KMS-11 (cell line): ENCODE measurements at regions not wholly inside any gene's neighbourhood (a gene's known extent, or its start where the extent isn't known, plus 50 kb on each side); places are given as distances from the start of the nearest gene placed in this dataset.

Source experiments
- H2AFZ ChIP-seq: fragments of 200-600 bp; sonication (generic); 2 replicates; pipeline ENCODE4 v1.6.1; 2016; ENCODE audit warnings: antibody characterized with exemption, mixed run types, low read depth
- H3K27ac ChIP-seq: fragments of 200-600 bp; sonication (generic); 2 replicates; pipeline ENCODE4 v1.6.1; 2016; ENCODE audit warnings: mild to moderate bottlenecking, mixed run types
- H3K27me3 ChIP-seq: fragments of 200-600 bp; sonication (generic); 2 replicates; pipeline ENCODE4 v1.6.1; 2017; ENCODE audit warnings: mild to moderate bottlenecking, low read depth, mixed run types, moderate library complexity; ENCODE audit not compliant: insufficient read depth
- H3K36me3 ChIP-seq: fragments of 200-600 bp; sonication (generic); 2 replicates; pipeline ENCODE4 v1.6.1; 2017; ENCODE audit warnings: mild to moderate bottlenecking, mixed run types; ENCODE audit not compliant: insufficient read depth
- H3K4me1 ChIP-seq: fragments of 200-600 bp; sonication (generic); 2 replicates; pipeline ENCODE4 v1.6.1; 2016; ENCODE audit warnings: mild to moderate bottlenecking, low read depth, mixed run types; ENCODE audit not compliant: poor library complexity, severe bottlenecking
- H3K4me2 ChIP-seq: fragments of 200-600 bp; sonication (generic); 2 replicates; pipeline ENCODE4 v1.7.0; 2016; ENCODE audit warnings: mild to moderate bottlenecking, mixed run types
- H3K4me3 ChIP-seq: fragments of 200-600 bp; sonication (generic); IDR thresholded peaks from 2 replicates; pipeline ENCODE4 v1.6.1; 2017; ENCODE audit warnings: low read depth, low read length, mixed read lengths; ENCODE audit not compliant: insufficient read depth
- H3K79me2 ChIP-seq: fragments of 200-600 bp; sonication (generic); 2 replicates; pipeline ENCODE4 v1.6.1; 2016; ENCODE audit warnings: low read depth, mixed run types; ENCODE audit not compliant: insufficient read depth
- H3K9ac ChIP-seq: fragments of 200-600 bp; sonication (generic); 2 replicates; pipeline ENCODE4 v1.6.1; 2016; ENCODE audit warnings: mild to moderate bottlenecking, mixed run types
- H4K20me1 ChIP-seq: fragments of 200-600 bp; sonication (generic); 2 replicates; pipeline ENCODE4 v1.6.1; 2016; ENCODE audit warnings: mild to moderate bottlenecking, mixed run types; ENCODE audit not compliant: insufficient read depth
- TF ChIP-seq, protein P1 (sequence below): fragments of 200-600 bp; sonication (generic); conservative IDR thresholded peaks from 2 replicates; pipeline ENCODE4 v1.6.1; 2017; ENCODE audit warnings: low read depth, mild to moderate bottlenecking, antibody characterized with exemption, low read length, moderate library complexity, mixed read lengths

GRCh38 chr1:23634840-23635651 lies 56.6 kb upstream of the RPL11 start:
- H3K9ac ChIP-seq = no peak overlapping the region
- no peaks in the 10 kb centered on the region; the same call in 1 of the 2 replicates for H3K27me3 ChIP-seq
- H3K4me1 ChIP-seq = peaks cover 9% of the 10 kb centered on the region
- H3K27ac ChIP-seq = no peak overlapping the region
- peak overlapping the region; percentile 41 for H3K4me2 ChIP-seq
- no peaks in the 10 kb centered on the region for H3K36me3 ChIP-seq
- H2AFZ ChIP-seq = peak overlapping the region; percentile 65
- no peaks in the 10 kb centered on the region for H3K79me2 ChIP-seq
- no peaks in the 10 kb centered on the region for H4K20me1 ChIP-seq
- peak overlapping the region; percentile 60 for H3K4me3 ChIP-seq
- TF ChIP-seq, protein P1, sequence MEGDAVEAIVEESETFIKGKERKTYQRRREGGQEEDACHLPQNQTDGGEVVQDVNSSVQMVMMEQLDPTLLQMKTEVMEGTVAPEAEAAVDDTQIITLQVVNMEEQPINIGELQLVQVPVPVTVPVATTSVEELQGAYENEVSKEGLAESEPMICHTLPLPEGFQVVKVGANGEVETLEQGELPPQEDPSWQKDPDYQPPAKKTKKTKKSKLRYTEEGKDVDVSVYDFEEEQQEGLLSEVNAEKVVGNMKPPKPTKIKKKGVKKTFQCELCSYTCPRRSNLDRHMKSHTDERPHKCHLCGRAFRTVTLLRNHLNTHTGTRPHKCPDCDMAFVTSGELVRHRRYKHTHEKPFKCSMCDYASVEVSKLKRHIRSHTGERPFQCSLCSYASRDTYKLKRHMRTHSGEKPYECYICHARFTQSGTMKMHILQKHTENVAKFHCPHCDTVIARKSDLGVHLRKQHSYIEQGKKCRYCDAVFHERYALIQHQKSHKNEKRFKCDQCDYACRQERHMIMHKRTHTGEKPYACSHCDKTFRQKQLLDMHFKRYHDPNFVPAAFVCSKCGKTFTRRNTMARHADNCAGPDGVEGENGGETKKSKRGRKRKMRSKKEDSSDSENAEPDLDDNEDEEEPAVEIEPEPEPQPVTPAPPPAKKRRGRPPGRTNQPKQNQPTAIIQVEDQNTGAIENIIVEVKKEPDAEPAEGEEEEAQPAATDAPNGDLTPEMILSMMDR = peak; percentile 88

- H3K4me3 ChIP-seq = no peak overlapping the region
- H3K27ac ChIP-seq = no peak overlapping the region
These were observed 57.1 kb upstream of the RPL11 start for GRCh38 chr1:23634518-23634839.

GRCh38 chr1:23632479-23633160 lies 59.0 kb upstream of the RPL11 start:
- Histone ChIP-seq H3K36me3 (no peaks in the 10 kb centered on the region), H3K79me2 (no peaks in the 10 kb centered on the region), H3K27me3 (no peaks in the 10 kb centered on the region), H3K4me1 (peaks cover 9% of the 10 kb centered on the region), H3K4me3 (no peak overlapping the region), H3K27ac (no peak overlapping the region), H2AFZ (no peak overlapping the region), H3K9ac (no peak overlapping the region), H4K20me1 (no peaks in the 10 kb centered on the region), H3K4me2 (no peak overlapping the region)
- TF ChIP-seq, protein P1 = no peak

More at GRCh38 chr1:23634518-23634839, 57.1 kb upstream of the RPL11 start:
- peaks cover 9% of the 10 kb centered on the region for H3K4me1 ChIP-seq
- H2AFZ ChIP-seq = peak overlapping the region; percentile 65; the same call in 1 of the 2 replicates
- no peak overlapping the region for H3K4me2 ChIP-seq
- TF ChIP-seq, protein P1 = no peak
- no peaks in the 10 kb centered on the region; the same call in 1 of the 2 replicates for H3K27me3 ChIP-seq
- H4K20me1 ChIP-seq = no peaks in the 10 kb centered on the region
- no peaks in the 10 kb centered on the region for H3K36me3 ChIP-seq
- no peaks in the 10 kb centered on the region for H3K79me2 ChIP-seq
- no peak overlapping the region for H3K9ac ChIP-seq

DNA sequence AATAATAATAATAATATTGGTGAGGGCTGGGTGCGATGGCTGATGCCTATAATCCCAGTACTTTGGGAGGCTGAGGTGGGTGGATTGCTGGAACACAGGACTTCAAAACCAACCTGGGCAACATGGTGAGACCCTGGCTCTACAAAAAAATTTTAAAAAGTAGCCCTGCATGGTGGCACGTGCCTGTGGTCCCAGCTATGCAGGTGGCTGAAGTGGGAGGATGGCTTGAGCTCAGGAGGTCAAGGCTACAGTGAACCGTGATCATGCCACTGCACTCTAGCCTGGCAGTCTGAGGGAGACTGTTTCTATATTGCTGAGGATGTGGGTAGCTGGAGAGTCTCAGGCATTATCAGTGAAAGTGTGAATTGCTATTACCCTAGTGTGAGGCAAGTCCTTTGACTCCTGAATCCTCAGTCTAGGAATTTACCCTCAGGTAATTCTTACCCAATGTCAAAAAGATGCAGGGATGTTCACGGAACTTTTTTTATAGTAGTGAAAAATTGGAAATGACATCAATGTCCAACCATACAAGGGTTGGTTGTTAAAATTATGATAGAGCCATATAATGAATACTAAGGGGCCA lies 61.8 kb upstream of the RPL11 start:
- no peaks in the 10 kb centered on the region for H3K79me2 ChIP-seq
- no peaks in the 10 kb centered on the region for H3K27me3 ChIP-seq
- no peak overlapping the region for H3K4me3 ChIP-seq
- TF ChIP-seq, protein P1 = no peak
- H3K27ac ChIP-seq = no peak overlapping the region
- H2AFZ ChIP-seq = no peak overlapping the region
- no peak overlapping the region for H3K9ac ChIP-seq
- peaks cover 3% of the 10 kb centered on the region for H3K4me1 ChIP-seq
- no peaks in the 10 kb centered on the region for H4K20me1 ChIP-seq
- no peak overlapping the region for H3K4me2 ChIP-seq
- H3K36me3 ChIP-seq = no peaks in the 10 kb centered on the region
